PFSK-1 (cell line): ENCODE measurements at regions not wholly inside any gene's neighbourhood (a gene's known extent, or its start where the extent isn't known, plus 50 kb on each side); places are given as distances from the start of the nearest gene placed in this dataset.

Experiments
- FOXP2 ChIP-seq: optimal IDR thresholded peaks from 2 replicates; pipeline ENCODE3; 2011; ENCODE audit warnings: borderline replicate concordance, control low read depth, inconsistent platforms; ENCODE audit not compliant: insufficient read depth; ENCODE audit errors: extremely low read length, extremely low read depth
- POLR2AphosphoS5 ChIP-seq: IDR thresholded peaks from 2 replicates; pipeline ENCODE4 v1.6.1; 2012; ENCODE audit warnings: low read depth, mild to moderate bottlenecking, control low read depth, low read length, moderate library complexity
- REST ChIP-seq, 2 experiments: IDR thresholded peaks; 2 replicates each; pipeline versions ENCODE4 v1.6.1 to v1.8.0; 2011 to 2012; ENCODE audit warnings: low read depth in 2 of 2, low read length in 2 of 2, control low read depth in 1 of 2, inconsistent platforms in 1 of 2, mild to moderate bottlenecking in 1 of 2, moderate library complexity in 1 of 2; ENCODE audit not compliant: insufficient read depth in 1 of 2
- SIN3A ChIP-seq: IDR thresholded peaks from 2 replicates; pipeline ENCODE4 v1.6.1; 2012; ENCODE audit warnings: mild to moderate bottlenecking, low read length, moderate library complexity, borderline replicate concordance; ENCODE audit not compliant: insufficient read depth
- TAF1 ChIP-seq: IDR thresholded peaks from 2 replicates; pipeline ENCODE4 v1.6.1; 2012; ENCODE audit warnings: low read length, control low read depth, borderline replicate concordance; ENCODE audit not compliant: insufficient read depth

GRCh38 chr11:133619397-133619796 lies 87.1 kb upstream of the OPCML start:
- TF ChIP-seq REST (IDR thresholded peaks at IDR 0.05; ENCODE audit: insufficient read depth in 1 of 2, low read depth in 2 of 2, low read length in 2 of 2) (no peak), TAF1 (no peak)

- TF ChIP-seq FOXP2 = no peak
- no peak for TF ChIP-seq REST (IDR thresholded peaks at IDR 0.05; ENCODE audit: insufficient read depth in 1 of 2, low read depth in 2 of 2, low read length in 2 of 2)
Measured at GRCh38 chr11:133618544-133618943, 86.2 kb upstream of the OPCML start.

- TF ChIP-seq REST (IDR thresholded peaks at IDR 0.05; ENCODE audit: insufficient read depth in 1 of 2, low read depth in 2 of 2, low read length in 2 of 2) = no peak
- TF ChIP-seq FOXP2 = no peak
- no peak for TF ChIP-seq POLR2AphosphoS5
- no peak for TF ChIP-seq SIN3A
- TF ChIP-seq TAF1 = no peak
Measured at GRCh38 chr11:133608496-133608895, 76.2 kb upstream of the OPCML start.

DNA sequence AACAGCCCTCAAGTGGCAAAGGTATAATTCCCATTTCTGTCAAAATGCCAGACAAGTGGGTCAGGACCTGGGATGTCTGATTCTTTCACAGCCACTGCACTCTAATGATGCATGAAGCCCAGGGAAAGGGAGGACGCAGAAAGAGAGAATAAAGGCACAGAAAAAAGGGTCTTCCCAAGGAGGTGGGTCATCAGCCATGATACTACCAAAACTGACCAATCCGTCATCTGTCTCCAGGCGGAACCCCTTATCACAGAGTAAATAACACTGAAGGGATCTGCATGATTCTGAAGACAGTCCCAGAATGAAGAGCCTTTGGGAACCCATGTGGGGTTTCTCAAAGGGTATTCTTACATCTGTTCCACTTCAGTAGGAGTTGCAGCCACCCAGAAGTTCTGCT lies 73.8 kb upstream of the OPCML start:
- no peak for TF ChIP-seq REST (IDR thresholded peaks at IDR 0.05; ENCODE audit: insufficient read depth in 1 of 2, low read depth in 2 of 2, low read length in 2 of 2)
- TF ChIP-seq FOXP2 = no peak
- no peak for TF ChIP-seq POLR2AphosphoS5

DNA sequence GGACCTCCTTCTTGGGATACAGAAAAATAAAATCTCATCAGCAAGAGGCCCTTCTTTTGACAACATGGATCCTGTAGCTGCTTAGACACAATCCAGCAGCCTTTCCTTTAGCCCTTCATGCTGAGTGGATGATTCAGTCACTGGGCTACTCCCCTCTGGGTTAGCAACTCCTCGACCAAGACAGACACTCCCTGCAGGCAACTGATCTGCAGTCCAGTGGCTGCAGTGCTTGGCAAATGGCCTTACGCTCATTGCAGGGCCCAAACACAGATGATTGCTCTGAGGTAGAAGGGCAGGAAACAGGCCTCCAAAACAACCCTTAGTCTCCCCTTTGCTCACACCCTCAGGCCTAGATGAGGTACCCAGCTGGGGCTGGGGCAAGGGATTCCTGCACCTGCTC lies 73.2 kb upstream of the OPCML start:
- no peak for TF ChIP-seq POLR2AphosphoS5
- TF ChIP-seq FOXP2 = no peak
- no peak for TF ChIP-seq REST (IDR thresholded peaks at IDR 0.05; ENCODE audit: insufficient read depth in 1 of 2, low read depth in 2 of 2, low read length in 2 of 2)
- no peak for TF ChIP-seq SIN3A
- TF ChIP-seq TAF1 = no peak
